ENCODE measurements at regions not wholly inside any gene's neighbourhood (a gene's known extent, or its start where the extent isn't known, plus 50 kb on each side); places are given as distances from the start of the nearest gene placed in this dataset.

DNA sequence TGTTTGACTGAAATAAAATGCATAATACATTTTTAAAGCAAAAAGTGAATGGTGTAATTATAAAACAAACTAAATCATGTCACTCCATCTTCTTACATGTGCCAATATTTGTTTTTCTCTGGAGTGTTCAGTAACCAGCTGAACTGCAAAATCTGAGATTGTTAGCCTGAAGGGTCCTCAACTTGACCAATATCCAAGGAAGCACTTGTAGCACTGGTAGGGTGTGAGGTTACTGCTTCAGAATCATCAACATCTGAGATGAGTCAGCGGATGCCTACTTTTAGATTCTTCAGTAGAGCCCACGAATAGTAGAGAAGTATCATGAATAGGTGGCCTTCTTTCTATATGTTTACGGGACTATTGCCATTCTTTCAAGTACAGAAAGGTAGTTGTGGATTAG, 226.7 kb downstream of the TLE4 start:
- ATAC-seq (no peak), DNase-seq (no peak)
- Histone ChIP-seq H3K4me3 (no peak overlapping the region), H3K9me3 (no peaks in the 10 kb centered on the region), H3K27me3 (no peaks in the 10 kb centered on the region), H3K4me1 (no peaks in the 10 kb centered on the region), H3K36me3 (replicated peaks in 1 of 2; ENCODE audit: insufficient read depth in 1 of 2, low read depth in 2 of 2) (no peaks in the 10 kb centered on the region), H3K27ac (no peak overlapping the region)
- 80 to 87% methylated on average over 3 of the region's 3 CpGs for WGBS, 2 donors
- intact Hi-C loops (cut with DNase I), result no loop called here
- TF ChIP-seq, protein P1, sequence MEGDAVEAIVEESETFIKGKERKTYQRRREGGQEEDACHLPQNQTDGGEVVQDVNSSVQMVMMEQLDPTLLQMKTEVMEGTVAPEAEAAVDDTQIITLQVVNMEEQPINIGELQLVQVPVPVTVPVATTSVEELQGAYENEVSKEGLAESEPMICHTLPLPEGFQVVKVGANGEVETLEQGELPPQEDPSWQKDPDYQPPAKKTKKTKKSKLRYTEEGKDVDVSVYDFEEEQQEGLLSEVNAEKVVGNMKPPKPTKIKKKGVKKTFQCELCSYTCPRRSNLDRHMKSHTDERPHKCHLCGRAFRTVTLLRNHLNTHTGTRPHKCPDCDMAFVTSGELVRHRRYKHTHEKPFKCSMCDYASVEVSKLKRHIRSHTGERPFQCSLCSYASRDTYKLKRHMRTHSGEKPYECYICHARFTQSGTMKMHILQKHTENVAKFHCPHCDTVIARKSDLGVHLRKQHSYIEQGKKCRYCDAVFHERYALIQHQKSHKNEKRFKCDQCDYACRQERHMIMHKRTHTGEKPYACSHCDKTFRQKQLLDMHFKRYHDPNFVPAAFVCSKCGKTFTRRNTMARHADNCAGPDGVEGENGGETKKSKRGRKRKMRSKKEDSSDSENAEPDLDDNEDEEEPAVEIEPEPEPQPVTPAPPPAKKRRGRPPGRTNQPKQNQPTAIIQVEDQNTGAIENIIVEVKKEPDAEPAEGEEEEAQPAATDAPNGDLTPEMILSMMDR (IDR thresholded peaks at IDR 0.05), result no peak

DNA sequence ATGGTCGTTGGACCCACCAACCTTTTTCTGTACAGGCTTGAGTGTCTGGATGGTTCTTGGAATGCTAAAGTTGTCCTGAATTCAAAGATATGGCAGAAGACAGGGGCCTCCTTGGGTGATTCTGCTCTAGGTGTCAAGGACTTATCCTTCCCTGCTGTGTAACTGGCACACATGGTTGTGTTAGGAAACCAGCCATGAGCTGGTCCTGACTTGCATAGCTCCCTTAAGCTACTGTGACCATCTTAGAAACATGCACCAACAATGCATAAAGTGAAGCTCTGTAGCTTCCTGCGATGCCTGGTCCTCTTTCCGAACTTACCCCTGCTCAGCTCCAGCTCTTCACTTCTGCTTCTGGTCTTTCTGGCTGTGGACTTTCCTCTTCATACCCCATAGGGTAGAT, 224.6 kb downstream of the TLE4 start:
- H3K36me3 ChIP-seq (replicated peaks in 1 of 2; ENCODE audit: insufficient read depth in 1 of 2, low read depth in 2 of 2), result no peaks in the 10 kb centered on the region
- H3K9me3 ChIP-seq, result no peaks in the 10 kb centered on the region
- DNase-seq (no peak), ATAC-seq (no peak)
- intact Hi-C loops (cut with DNase I), result no loop called here
- no peaks in the 10 kb centered on the region for H3K27me3 ChIP-seq
- H3K4me3 ChIP-seq, result no peak overlapping the region
- 63 to 71% methylated on average over 3 of the region's 3 CpGs for whole genome bisulfite sequencing, 2 donors
- H3K4me1 ChIP-seq, result no peaks in the 10 kb centered on the region
- no peak for TF ChIP-seq POLR2A (IDR thresholded peaks at IDR 0.05)
- TF ChIP-seq, protein P1 (IDR thresholded peaks at IDR 0.05), result no peak
- H3K27ac ChIP-seq, result no peak overlapping the region

DNA sequence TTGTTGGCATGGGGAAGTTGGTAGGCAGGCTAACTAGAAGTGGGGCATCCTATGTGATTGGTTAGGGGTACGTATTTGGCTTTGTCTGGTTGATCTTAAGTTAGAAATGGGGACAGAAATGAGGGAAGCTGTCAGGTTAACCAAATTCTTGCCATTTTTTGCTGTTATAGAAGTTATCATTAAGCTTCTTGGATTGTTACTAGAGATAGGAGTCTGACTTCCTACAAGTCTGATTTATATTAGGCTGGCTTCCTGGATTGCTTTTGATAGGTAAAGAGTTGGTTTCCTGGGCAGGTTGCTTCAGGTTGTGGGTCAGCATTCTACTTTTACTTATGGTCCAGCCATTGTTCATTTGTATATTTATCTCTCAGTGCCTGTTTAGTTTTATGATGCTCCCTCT, 216.9 kb downstream of the TLE4 start:
- Histone ChIP-seq H3K9me3 (no peaks in the 10 kb centered on the region), H3K4me1 (no peaks in the 10 kb centered on the region), H3K27ac (no peak overlapping the region), H3K4me3 (no peak overlapping the region), H3K36me3 (replicated peaks in 1 of 2; ENCODE audit: insufficient read depth in 1 of 2, low read depth in 2 of 2) (no peaks in the 10 kb centered on the region), H3K27me3 (no peaks in the 10 kb centered on the region)
- no peak for TF ChIP-seq POLR2A (IDR thresholded peaks at IDR 0.05)
- TF ChIP-seq, protein P1 (IDR thresholded peaks at IDR 0.05), result no peak
- intact Hi-C loops (cut with DNase I), result no loop called here
- ATAC-seq, result no peak
- no peak for DNase-seq
- WGBS, 2 donors, result 39 to 62% methylated on average over 1 of the region's 1 CpG

DNA sequence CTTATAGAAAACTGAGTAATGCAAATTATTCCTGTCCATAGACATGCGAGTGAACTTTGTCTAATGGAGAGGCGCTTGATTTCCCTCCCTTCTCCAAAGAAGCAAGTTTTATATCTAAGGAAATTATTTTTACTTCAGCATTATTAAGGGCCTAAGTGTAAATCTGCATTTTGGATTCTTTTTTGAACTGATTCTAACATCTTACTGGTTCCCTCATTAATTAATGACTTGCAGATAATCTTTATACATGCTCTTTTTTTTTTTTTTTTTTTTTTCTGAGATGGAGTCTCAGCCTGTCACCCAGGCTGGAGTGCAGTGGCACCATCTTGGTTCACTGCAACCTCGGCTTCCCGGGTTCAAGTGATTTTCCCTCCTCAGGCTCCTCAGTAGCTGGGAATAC, 209.5 kb downstream of the TLE4 start:
- ATAC-seq (no peak), DNase-seq (no peak)
- H3K27ac ChIP-seq, result no peak overlapping the region
- 91% methylated on average over 4 of the region's 4 CpGs for WGBS, 2 donors
- no peak overlapping the region for H3K4me3 ChIP-seq
- TF ChIP-seq, protein P1 (IDR thresholded peaks at IDR 0.05), result no peak
- no peak for TF ChIP-seq POLR2A (IDR thresholded peaks at IDR 0.05)
- no peaks in the 10 kb centered on the region for H3K36me3 ChIP-seq (replicated peaks in 1 of 2; ENCODE audit: insufficient read depth in 1 of 2, low read depth in 2 of 2)
- H3K9me3 ChIP-seq, result no peaks in the 10 kb centered on the region
- H3K4me1 ChIP-seq, result no peaks in the 10 kb centered on the region
- H3K27me3 ChIP-seq, result no peaks in the 10 kb centered on the region
- intact Hi-C loops (cut with DNase I), result no loop called here

DNA sequence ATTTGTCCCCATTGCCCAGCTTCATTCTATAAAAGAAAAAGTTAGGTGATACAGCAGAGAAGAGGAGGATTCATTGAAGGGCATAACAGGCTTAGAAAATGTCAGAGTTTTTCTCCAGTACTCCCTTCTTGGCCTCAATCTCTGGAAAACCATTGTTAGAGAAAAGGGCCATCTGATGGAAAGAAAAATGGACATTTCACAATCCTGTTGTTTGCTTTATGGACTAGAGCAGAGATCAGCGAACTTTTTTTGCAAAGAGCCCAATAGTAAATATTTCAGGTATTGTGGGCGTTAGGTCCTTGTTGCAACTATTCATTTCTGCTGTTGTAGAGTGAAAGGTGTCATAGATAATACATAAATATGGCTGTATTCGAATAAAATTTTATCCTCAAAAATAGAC, 208.8 kb downstream of the TLE4 start:
- no peaks in the 10 kb centered on the region for H3K36me3 ChIP-seq (replicated peaks in 1 of 2; ENCODE audit: insufficient read depth in 1 of 2, low read depth in 2 of 2)
- no peaks in the 10 kb centered on the region for H3K27me3 ChIP-seq
- intact Hi-C loops (cut with DNase I), result no loop called here
- H3K4me1 ChIP-seq, result no peaks in the 10 kb centered on the region
- WGBS, 2 donors, result 58 to 66% methylated on average over 3 of the region's 3 CpGs
- H3K27ac ChIP-seq, result no peak overlapping the region
- H3K4me3 ChIP-seq, result no peak overlapping the region
- H3K9me3 ChIP-seq, result no peaks in the 10 kb centered on the region
- TF ChIP-seq, protein P1 (IDR thresholded peaks at IDR 0.05), result no peak
- no peak for TF ChIP-seq POLR2A (IDR thresholded peaks at IDR 0.05)
- ATAC-seq, result no peak
- DNase-seq, result no peak

Measured in body of pancreas (tissue), 4 donors.